ENCODE measurements at regions not wholly inside any gene's neighbourhood (a gene's known extent, or its start where the extent isn't known, plus 50 kb on each side); places are given as distances from the start of the nearest gene placed in this dataset.

GRCh38 chr5:89047571-89047970 lies 164.6 kb upstream of the MEF2C start:
- H3K9me3 ChIP-seq (ENCODE audit: low read length) = peaks cover 5% of the 10 kb centered on the region; the same call in 1 of the 2 replicates
- H3K36me3 ChIP-seq (ENCODE audit: low read depth, low read length) = no peaks in the 10 kb centered on the region; the same call in 1 of the 2 replicates
- no peaks in the 10 kb centered on the region for H3F3A ChIP-seq (ENCODE audit: low read length, unreplicated experiment)
- H3K4me3 ChIP-seq (ENCODE audit: low read length) = no peak overlapping the region
- no peak overlapping the region for H2AFZ ChIP-seq (ENCODE audit: low read length)
- CTCF ChIA-PET = no interaction called here
- no peak overlapping the region for H3K27ac ChIP-seq (ENCODE audit: low read length)
- H3K4me1 ChIP-seq (ENCODE audit: insufficient read depth, low read length) = peaks cover 21% of the 10 kb centered on the region
- no peaks in the 10 kb centered on the region for H4K20me1 ChIP-seq (ENCODE audit: low read length)
- H3K79me2 ChIP-seq (ENCODE audit: low read length) = no peaks in the 10 kb centered on the region
- H3K27me3 ChIP-seq (ENCODE audit: low read length) = no peaks in the 10 kb centered on the region
- peak; percentile 37 for DNase-seq
- H3K4me2 ChIP-seq (ENCODE audit: low read length) = no peak overlapping the region
- H3K9me2 ChIP-seq (replicated peaks; ENCODE audit: low read length) = no peaks in the 10 kb centered on the region
- intact Hi-C loops (cut with micrococcal nuclease) = no loop called here
- TF ChIP-seq EZH2phosphoT487 (IDR thresholded peaks at IDR 0.05; ENCODE audit: borderline replicate concordance, low read length) (no peak), EZH2 (IDR thresholded peaks at IDR 0.05; ENCODE audit: low read length, unreplicated experiment) (no peak), CTCF (conservative IDR thresholded peaks at IDR 0.05; ENCODE audit: low read depth, low read length) (no peak)
- no peak for ATAC-seq
- BruUV-seq (replicated peaks) = no TSS peak
- H3K9ac ChIP-seq (ENCODE audit: low read length) = no peak overlapping the region
- POLR2A ChIA-PET (ENCODE audit: unreplicated experiment) = no interaction called here

GRCh38 chr5:89045216-89045615 lies 162.2 kb upstream of the MEF2C start:
- no peaks in the 10 kb centered on the region for H3K9me2 ChIP-seq (replicated peaks; ENCODE audit: low read length)
- no peaks in the 10 kb centered on the region for H3K79me2 ChIP-seq (ENCODE audit: low read length)
- no peak overlapping the region for H3K27ac ChIP-seq (ENCODE audit: low read length)
- no peaks in the 10 kb centered on the region for H4K20me1 ChIP-seq (ENCODE audit: low read length)
- peaks cover 21% of the 10 kb centered on the region for H3K4me1 ChIP-seq (ENCODE audit: insufficient read depth, low read length)
- intact Hi-C loops (cut with micrococcal nuclease) = no loop called here
- no peak for ATAC-seq
- no peak for DNase-seq
- ChIA-PET CTCF (no interaction called here), POLR2A (ENCODE audit: unreplicated experiment) (interaction anchor here (0.5 kb wide), 1 partner anchor 443 kb away, joined by 5 read pairs; no protein-coding TSS in a partner anchor)
- H3K4me2 ChIP-seq (ENCODE audit: low read length) = no peak overlapping the region
- H3K36me3 ChIP-seq (ENCODE audit: low read depth, low read length) = no peaks in the 10 kb centered on the region
- no peaks in the 10 kb centered on the region for H3F3A ChIP-seq (ENCODE audit: low read length, unreplicated experiment)
- no TSS peak for BruUV-seq (replicated peaks)
- no peak overlapping the region for H3K4me3 ChIP-seq (ENCODE audit: low read length)
- TF ChIP-seq EZH2 (IDR thresholded peaks at IDR 0.05; ENCODE audit: low read length, unreplicated experiment) (no peak), CTCF (conservative IDR thresholded peaks at IDR 0.05; ENCODE audit: low read depth, low read length) (no peak), EZH2phosphoT487 (IDR thresholded peaks at IDR 0.05; ENCODE audit: borderline replicate concordance, low read length) (no peak)
- H2AFZ ChIP-seq (ENCODE audit: low read length) = no peak overlapping the region
- H3K9me3 ChIP-seq (ENCODE audit: low read length) = no peaks in the 10 kb centered on the region
- H3K27me3 ChIP-seq (ENCODE audit: low read length) = no peaks in the 10 kb centered on the region
- H3K9ac ChIP-seq (ENCODE audit: low read length) = no peak overlapping the region

- Histone ChIP-seq H3K4me3 (ENCODE audit: low read length) (no peak overlapping the region), H3K4me1 (ENCODE audit: insufficient read depth, low read length) (peaks cover 21% of the 10 kb centered on the region), H3K9ac (ENCODE audit: low read length) (no peak overlapping the region), H3K79me2 (ENCODE audit: low read length) (no peaks in the 10 kb centered on the region), H4K20me1 (ENCODE audit: low read length) (no peaks in the 10 kb centered on the region), H3K27ac (ENCODE audit: low read length) (no peak overlapping the region), H3K27me3 (ENCODE audit: low read length) (no peaks in the 10 kb centered on the region), H3F3A (ENCODE audit: low read length, unreplicated experiment) (no peaks in the 10 kb centered on the region), H3K9me3 (ENCODE audit: low read length) (no peaks in the 10 kb centered on the region), H2AFZ (ENCODE audit: low read length) (no peak overlapping the region), H3K4me2 (ENCODE audit: low read length) (0 out of 2 replicates have a peak overlapping the region, but pooled peaks have one; percentile 4), H3K9me2 (replicated peaks; ENCODE audit: low read length) (no peaks in the 10 kb centered on the region), H3K36me3 (ENCODE audit: low read depth, low read length) (no peaks in the 10 kb centered on the region)
- CTCF ChIA-PET = no interaction called here
- no TSS peak for BruUV-seq (replicated peaks)
- intact Hi-C loops (cut with micrococcal nuclease) = no loop called here
- DNase-seq (no peak), ATAC-seq (peak; percentile 24; the same call in 1 of the 2 replicates)
- TF ChIP-seq EZH2 (IDR thresholded peaks at IDR 0.05; ENCODE audit: low read length, unreplicated experiment) (no peak), CTCF (conservative IDR thresholded peaks at IDR 0.05; ENCODE audit: low read depth, low read length) (no peak), EZH2phosphoT487 (IDR thresholded peaks at IDR 0.05; ENCODE audit: borderline replicate concordance, low read length) (no peak)
- POLR2A ChIA-PET (ENCODE audit: unreplicated experiment) = interaction anchor here (0.5 kb wide), 1 partner anchor 443 kb away, joined by 5 read pairs; no protein-coding TSS in a partner anchor
Measured at GRCh38 chr5:89044674-89045200, 161.8 kb upstream of the MEF2C start.

All from PC-3 (cell line).